Endothelial cell (in vitro differentiated cells): ENCODE measurements at regions not wholly inside any gene's neighbourhood (a gene's known extent, or its start where the extent isn't known, plus 50 kb on each side); places are given as distances from the start of the nearest gene placed in this dataset.

Experiments
- DNase-seq: peaks from one replicate; pipeline ENCODE4 v3.0.0; 2021; ENCODE audit warnings: low spot score
- H3K27ac Mint-ChIP-seq: one replicate; pipeline ENCODE4 v1.8.0; 2021; ENCODE audit warnings: mixed read lengths, inconsistent platforms; ENCODE audit not compliant: unreplicated experiment
- H3K27me3 Mint-ChIP-seq: one replicate; pipeline ENCODE4 v1.8.0; 2021; ENCODE audit warnings: mild to moderate bottlenecking, moderate library complexity, mixed read lengths, inconsistent platforms; ENCODE audit not compliant: unreplicated experiment
- H3K36me3 Mint-ChIP-seq: one replicate; pipeline ENCODE4 v1.8.0; 2021; ENCODE audit warnings: mild to moderate bottlenecking, low read depth, mixed read lengths, inconsistent platforms; ENCODE audit not compliant: unreplicated experiment
- H3K4me1 Mint-ChIP-seq: one replicate; pipeline ENCODE4 v1.8.0; 2021; ENCODE audit warnings: mild to moderate bottlenecking, mixed read lengths, inconsistent platforms; ENCODE audit not compliant: unreplicated experiment
- H3K4me3 Mint-ChIP-seq: one replicate; pipeline ENCODE4 v1.8.0; 2021; ENCODE audit warnings: mild to moderate bottlenecking, mixed read lengths, inconsistent platforms; ENCODE audit not compliant: unreplicated experiment
- H3K9me3 Mint-ChIP-seq: one replicate; pipeline ENCODE4 v1.8.0; 2021; ENCODE audit warnings: mixed read lengths, inconsistent platforms; ENCODE audit not compliant: unreplicated experiment
- TF ChIP-seq, protein P1 (sequence below): fragments of 200-600 bp; sonication (generic); IDR thresholded peaks from one replicate; pipeline ENCODE4 v1.5.0; 2021; ENCODE audit warnings: antibody characterized with exemption; ENCODE audit not compliant: unreplicated experiment

DNA sequence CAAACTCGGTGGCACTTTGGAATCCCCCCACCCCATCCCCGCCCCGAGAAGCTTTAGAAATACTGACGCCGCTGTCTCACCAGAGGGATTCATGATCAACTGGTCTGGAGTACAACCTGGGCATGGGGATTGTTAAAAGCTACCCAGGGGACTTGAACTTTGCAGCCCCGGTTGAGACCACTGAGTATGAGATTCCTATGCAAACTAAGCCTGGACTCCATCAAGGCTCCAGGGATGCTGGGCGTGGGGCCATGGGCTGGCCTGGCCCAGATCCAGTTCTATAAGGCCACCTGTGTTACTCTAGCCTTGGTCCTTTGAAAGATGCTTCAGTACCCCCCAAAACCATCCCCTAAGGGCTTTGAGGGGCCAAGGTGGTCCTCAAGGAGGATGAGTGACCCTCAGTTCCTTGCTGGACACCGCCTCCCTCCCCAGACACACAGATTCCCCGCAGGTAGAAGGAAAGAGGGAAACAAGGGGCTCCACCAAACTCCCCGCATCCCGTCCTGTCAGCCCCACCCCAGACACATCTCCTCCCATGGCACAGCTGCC is 68.5 kb downstream of the MRPL36 start:
- no peaks in the 10 kb centered on the region for H3K9me3 Mint-ChIP-seq
- TF ChIP-seq, protein P1, sequence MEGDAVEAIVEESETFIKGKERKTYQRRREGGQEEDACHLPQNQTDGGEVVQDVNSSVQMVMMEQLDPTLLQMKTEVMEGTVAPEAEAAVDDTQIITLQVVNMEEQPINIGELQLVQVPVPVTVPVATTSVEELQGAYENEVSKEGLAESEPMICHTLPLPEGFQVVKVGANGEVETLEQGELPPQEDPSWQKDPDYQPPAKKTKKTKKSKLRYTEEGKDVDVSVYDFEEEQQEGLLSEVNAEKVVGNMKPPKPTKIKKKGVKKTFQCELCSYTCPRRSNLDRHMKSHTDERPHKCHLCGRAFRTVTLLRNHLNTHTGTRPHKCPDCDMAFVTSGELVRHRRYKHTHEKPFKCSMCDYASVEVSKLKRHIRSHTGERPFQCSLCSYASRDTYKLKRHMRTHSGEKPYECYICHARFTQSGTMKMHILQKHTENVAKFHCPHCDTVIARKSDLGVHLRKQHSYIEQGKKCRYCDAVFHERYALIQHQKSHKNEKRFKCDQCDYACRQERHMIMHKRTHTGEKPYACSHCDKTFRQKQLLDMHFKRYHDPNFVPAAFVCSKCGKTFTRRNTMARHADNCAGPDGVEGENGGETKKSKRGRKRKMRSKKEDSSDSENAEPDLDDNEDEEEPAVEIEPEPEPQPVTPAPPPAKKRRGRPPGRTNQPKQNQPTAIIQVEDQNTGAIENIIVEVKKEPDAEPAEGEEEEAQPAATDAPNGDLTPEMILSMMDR, result no peak
- no peaks in the 10 kb centered on the region for H3K4me1 Mint-ChIP-seq
- H3K27ac Mint-ChIP-seq, result no peak overlapping the region
- H3K27me3 Mint-ChIP-seq, result peaks cover 9% of the 10 kb centered on the region
- peak; percentile 1 for DNase-seq
- H3K36me3 Mint-ChIP-seq, result peaks cover 5% of the 10 kb centered on the region
- no peak overlapping the region for H3K4me3 Mint-ChIP-seq

GRCh38 chr5:1730487-1730847 is 69.2 kb downstream of the MRPL36 start:
- DNase-seq, result peak; percentile 1
- Mint-ChIP-seq H3K9me3 (no peaks in the 10 kb centered on the region), H3K36me3 (peaks cover 5% of the 10 kb centered on the region), H3K27ac (no peak overlapping the region), H3K27me3 (peaks cover 9% of the 10 kb centered on the region), H3K4me3 (no peak overlapping the region), H3K4me1 (no peaks in the 10 kb centered on the region)
- TF ChIP-seq, protein P1, result no peak

GRCh38 chr5:1729641-1730486 is 69.8 kb downstream of the MRPL36 start:
- H3K27me3 Mint-ChIP-seq, result peaks cover 9% of the 10 kb centered on the region
- no peaks in the 10 kb centered on the region for H3K4me1 Mint-ChIP-seq
- TF ChIP-seq, protein P1, result no peak
- H3K4me3 Mint-ChIP-seq, result no peak overlapping the region
- peaks cover 5% of the 10 kb centered on the region for H3K36me3 Mint-ChIP-seq
- no peak overlapping the region for H3K27ac Mint-ChIP-seq
- peak; percentile 1 for DNase-seq
- no peaks in the 10 kb centered on the region for H3K9me3 Mint-ChIP-seq

GRCh38 chr5:1728846-1729245 is 70.8 kb downstream of the MRPL36 start:
- TF ChIP-seq, protein P1, result no peak
- no peak overlapping the region for H3K4me3 Mint-ChIP-seq
- DNase-seq, result peak; percentile 0
- no peaks in the 10 kb centered on the region for H3K4me1 Mint-ChIP-seq
- H3K9me3 Mint-ChIP-seq, result no peaks in the 10 kb centered on the region
- H3K36me3 Mint-ChIP-seq, result peaks cover 5% of the 10 kb centered on the region
- no peak overlapping the region for H3K27ac Mint-ChIP-seq
- H3K27me3 Mint-ChIP-seq, result peaks cover 9% of the 10 kb centered on the region

GRCh38 chr5:1727571-1727970 is 72.1 kb downstream of the MRPL36 start:
- Mint-ChIP-seq H3K27ac (no peak overlapping the region), H3K9me3 (no peaks in the 10 kb centered on the region), H3K4me3 (no peak overlapping the region), H3K4me1 (no peaks in the 10 kb centered on the region), H3K27me3 (peaks cover 12% of the 10 kb centered on the region), H3K36me3 (peaks cover 5% of the 10 kb centered on the region)
- TF ChIP-seq, protein P1, result no peak
- DNase-seq, result peak; percentile 1
